ENCODE measurements at regions not wholly inside any gene's neighbourhood (a gene's known extent, or its start where the extent isn't known, plus 50 kb on each side); places are given as distances from the start of the nearest gene placed in this dataset.

DNA sequence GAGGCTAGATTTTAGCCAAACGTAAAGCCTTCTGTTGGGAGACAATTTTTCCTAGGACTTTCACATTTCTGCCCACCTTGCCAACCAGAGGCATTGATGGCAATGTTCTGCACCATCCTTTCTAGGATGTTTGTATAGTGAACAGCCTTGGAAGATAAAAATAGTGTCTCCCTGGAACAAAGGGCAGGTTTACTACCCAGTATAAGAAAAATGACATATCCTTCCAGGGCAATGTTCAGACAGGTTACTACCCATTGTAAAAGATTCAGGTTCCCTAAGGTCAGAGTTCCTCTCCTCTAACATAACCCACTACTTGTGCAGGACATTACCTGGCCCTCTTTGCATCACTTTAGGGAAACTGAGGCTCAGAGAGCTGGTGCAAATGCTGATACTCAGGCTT is 248.2 kb upstream of the VEPH1 start:
- DNase-seq (ENCODE audit: low read depth in 3 of 3, low spot score in 2 of 3) = no peak

DNA sequence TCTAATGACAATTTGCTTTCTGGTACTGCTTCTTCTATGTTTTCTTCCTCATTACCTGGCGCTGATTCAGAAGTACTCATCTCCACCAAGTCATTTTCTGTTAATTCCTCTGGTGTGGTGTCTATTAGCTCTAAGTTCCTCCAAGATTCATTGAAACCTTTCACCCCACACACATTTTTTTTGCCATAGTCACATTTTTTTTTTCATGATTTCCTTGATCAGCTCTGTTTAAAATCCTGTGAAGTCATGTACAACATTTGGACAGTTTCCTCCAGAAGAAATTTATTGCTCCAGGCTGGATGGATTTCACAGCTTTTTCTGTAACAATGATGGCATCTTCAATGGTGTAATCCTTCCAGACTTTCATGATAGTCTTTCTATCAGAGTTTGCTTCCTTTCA is 243.2 kb upstream of the VEPH1 start:
- DNase-seq (ENCODE audit: low read depth in 3 of 3, low spot score in 2 of 3) = no peak

DNA sequence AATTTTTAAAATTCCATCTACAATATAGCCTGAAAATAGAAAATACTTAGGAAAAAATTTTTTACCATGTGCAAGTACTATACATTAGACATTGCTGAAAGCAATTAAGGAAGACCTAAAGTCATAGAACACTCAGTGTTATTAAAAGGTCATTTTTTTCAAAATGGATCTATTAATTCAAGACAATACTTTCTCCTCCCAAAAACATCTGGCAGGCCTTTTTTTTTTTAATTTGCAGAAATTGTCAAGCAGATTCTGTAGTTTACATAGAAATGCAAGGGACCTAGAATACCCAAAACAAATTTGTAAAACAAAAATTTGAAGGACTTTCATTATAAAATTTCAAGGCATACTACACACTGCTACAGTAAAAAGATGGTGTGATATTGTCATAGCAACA is 238.4 kb upstream of the VEPH1 start:
- DNase-seq (ENCODE audit: low read depth in 3 of 3, low spot score in 2 of 3) = no peak

DNA sequence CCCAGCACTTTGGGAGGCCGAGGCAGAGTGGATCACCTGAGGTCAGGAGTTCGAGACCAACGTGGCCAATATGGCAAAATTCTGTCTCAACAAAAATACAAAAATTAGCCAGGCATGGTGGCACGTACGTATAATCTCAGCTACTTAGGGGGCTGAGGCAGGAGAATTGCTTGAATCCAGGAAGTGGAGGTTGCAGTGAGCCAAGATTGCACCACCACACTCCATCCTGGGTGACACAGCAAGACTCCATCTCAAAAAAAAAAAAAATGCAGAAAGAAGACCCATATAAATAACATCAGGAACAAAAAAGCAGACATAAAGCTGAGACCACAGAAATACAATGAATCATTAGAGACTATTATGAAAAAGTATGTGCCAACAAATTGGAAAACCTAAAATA is 235.2 kb upstream of the VEPH1 start:
- DNase-seq (ENCODE audit: low read depth in 3 of 3, low spot score in 2 of 3) = no peak

DNA sequence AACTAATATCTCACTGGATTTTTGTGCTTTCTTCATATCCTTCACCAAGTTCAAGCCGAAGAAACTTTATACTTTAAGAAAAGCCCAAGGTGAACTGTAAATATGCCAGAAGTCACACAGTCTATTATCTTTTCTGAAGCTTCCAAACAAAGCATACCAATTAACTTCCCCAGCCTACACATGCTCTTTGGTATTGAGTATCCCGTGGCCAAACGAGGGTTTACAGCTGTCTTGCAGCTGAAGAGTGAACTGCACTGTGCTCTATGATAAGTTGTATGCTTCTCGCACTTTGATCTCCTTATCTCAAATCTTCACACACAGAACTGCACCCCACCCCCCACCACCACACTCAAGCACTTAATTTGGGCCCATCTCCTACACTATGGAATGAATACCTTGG is 215.6 kb upstream of the VEPH1 start:
- peak in 1 of 3 donors; percentile 12 for DNase-seq (ENCODE audit: low read depth in 3 of 3, low spot score in 2 of 3)

DNA sequence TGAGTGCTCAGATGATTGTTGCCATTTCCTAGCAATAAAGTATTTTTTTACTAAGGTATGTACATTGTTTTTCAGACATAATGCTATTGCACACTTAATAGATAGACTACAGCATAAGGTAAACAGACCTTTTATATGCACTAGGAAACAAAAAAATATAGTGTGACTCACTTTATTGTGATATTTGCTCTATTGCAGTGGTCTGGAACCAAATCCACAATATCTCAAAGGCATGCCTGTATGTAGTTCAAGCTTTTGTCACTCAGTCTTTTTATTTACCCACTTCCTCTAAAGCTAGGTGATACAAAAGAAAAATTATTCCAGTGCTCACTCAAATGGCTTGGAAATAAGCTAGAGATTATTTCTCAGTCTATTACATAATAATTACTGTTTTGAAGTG is 209.9 kb upstream of the VEPH1 start:
- no peak for DNase-seq (ENCODE audit: low read depth in 3 of 3, low spot score in 2 of 3)

DNA sequence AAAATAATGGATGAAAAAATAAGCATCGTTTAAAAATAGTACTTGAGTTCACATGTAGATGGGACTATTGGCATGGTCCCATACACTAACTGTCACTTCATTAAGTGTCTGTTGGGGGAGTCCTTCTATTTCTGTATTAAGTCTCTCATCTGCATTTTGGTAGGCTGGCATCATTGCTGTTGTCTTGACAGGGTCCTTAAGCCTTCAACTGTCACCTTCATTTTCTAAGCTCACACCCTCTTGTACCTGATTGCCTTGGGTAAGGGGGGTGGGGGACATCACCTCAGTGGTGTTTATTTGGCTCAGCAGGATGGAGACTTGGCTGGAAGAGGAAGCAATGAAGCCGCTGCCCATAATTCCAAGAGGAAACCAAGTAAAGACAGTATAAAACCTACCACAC is 202.0 kb upstream of the VEPH1 start:
- DNase-seq (ENCODE audit: low read depth in 3 of 3, low spot score in 2 of 3) = no peak

DNA sequence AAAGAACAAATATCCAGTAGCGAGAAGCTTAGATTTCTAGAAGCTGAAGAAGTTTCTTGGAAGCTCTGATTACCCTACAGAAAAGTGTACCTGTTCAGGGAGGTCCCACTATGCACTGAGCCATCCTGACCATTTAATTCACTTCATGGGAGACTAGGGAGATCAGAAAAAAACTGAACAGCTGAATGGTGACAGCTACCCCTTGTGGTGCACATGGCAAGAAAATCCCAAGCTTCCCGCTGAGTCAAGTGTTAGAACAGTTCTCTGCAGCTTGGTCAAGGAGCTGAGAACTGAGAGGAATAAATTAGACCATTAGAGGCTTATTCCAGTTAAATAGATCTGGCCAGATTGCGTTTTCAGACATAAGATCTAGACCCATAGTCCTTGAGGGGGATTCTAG is 197.2 kb upstream of the VEPH1 start:
- no peak for DNase-seq (ENCODE audit: low read depth in 3 of 3, low spot score in 2 of 3)

DNA sequence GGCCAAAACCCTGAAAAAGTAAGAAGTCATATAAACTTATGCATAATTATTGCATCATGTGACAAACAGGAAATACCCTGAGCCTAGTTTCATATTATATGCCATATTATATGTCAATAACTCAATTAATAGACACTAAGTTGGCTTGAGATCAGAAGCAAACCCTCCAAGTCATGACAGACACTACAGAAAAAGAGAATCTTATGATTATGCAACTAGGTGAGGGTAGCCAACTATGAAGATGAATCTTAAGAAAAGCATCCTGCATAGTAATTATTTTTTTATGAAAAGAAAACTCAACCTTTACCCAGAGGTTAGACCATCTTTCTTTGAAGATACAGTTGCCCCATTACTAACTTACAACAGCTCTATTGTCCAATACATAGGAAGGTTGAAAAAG is 192.4 kb upstream of the VEPH1 start:
- DNase-seq (ENCODE audit: low read depth in 3 of 3, low spot score in 2 of 3) = no peak

DNA sequence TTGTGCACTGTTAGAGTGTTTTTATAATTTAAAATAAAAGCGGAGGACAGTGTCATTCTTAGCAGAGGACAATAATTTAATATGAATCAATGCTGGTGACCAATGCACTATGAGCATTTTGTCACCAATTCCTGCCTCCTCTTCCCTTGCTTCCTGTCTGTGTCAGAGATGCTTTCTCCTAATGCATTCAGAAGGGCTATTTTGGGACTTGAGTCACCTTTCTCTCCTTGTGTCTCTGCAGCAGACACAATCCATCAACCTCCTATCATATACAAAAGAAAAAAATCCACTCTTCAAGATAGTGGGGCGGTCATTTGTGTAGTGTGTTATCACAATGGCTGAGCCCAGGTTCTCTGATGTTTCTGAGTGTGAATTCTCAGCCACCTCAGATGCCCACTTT is 191.9 kb upstream of the VEPH1 start:
- no peak for DNase-seq (ENCODE audit: low read depth in 3 of 3, low spot score in 2 of 3)

DNA sequence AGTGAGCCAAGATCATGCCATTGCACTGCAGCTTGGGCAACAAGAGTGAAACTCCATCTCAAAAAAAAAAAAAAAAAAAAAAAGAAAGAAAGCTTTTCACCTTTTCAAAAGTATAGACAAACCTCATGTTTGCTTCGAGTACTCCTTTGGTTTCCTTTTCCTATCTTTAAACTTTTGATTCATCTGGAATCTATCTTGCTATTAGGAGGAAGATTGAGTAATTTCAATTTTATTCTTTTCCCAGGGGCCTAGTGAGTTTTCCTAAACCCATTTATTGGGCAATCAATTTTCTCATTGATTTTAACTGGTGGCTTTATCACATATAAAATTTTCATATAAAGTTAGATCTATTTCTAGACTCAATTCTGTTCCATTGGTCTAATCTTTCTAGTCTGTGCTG is 190.5 kb upstream of the VEPH1 start:
- DNase-seq (ENCODE audit: low read depth in 3 of 3, low spot score in 2 of 3) = no peak

DNA sequence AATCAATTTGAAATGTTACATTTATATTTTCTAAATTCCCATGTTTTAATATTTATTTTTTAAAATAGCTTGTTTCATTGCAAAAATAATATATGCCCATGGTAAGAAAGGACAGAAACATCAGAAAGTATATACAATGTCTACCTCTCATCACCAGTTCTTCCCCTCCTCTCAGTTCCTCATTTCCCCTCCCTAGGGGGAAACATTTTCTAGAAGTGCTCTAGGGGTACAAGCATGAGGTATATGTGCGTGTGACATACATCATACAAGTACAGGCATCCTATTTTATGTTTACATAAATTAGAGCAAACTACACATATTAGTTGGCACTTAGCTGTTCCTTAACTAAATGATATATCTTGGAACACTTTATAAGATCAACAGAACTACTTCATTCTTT is 189.3 kb upstream of the VEPH1 start:
- DNase-seq (ENCODE audit: low read depth in 3 of 3, low spot score in 2 of 3) = no peak

DNA sequence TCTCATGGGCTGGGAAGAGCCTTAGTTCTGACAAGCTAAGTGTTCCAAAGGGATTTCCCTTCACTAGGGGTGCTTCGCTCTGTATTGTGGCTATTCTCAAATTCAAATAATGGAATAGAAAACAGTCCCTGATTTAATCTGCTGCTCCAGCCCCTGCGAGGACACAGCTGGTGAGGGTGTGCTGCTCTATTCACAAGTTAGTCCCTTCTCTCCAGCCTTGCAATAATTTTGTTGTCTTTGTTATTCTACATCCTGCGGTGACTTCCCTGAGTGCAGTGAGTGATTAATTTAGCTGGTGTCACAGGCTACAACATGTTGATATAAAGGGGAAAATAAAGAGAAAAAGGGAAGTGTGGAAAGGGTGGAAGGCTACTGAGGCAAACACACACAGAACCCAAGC is 180.5 kb upstream of the VEPH1 start:
- DNase-seq (ENCODE audit: low read depth in 3 of 3, low spot score in 2 of 3) = no peak

DNA sequence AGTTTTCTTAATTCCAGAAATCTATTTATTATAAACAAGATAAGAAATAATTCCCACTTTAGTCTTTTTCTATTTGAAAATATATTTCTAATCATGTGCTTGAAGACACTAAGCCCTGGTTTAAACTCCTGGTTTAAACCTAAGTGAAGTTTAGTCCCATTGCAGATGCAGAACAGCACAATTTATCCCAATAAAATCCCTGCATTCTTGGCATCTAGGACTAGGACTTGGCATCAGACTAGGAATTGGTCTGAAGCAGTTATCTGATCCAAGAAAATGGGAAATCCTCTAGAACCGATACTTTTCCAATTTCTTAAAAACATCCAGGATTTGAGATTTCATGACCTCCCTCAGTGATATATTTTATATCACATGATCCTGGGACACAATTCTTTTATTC is 168.8 kb upstream of the VEPH1 start:
- DNase-seq (ENCODE audit: low read depth in 3 of 3, low spot score in 2 of 3) = no peak

DNA sequence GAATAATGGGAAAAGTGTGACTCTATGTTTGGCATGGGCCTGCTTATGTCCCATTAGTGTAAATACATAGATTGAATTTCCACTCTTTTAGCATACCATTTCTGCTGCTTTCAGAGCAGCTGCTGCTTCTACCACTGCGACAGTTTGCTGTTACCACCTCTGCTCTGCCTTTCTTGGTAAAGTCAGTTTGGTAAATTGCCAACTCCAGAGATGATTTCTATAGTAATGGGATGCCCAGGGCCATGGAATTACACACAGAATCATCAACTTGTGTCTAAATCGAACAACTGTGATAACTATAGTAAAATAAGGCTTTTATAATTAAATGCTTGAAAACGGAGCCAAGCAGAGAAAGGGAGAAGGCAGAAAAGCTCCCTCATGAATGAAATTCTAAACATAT is 168.4 kb upstream of the VEPH1 start:
- no peak for DNase-seq (ENCODE audit: low read depth in 3 of 3, low spot score in 2 of 3)

DNA sequence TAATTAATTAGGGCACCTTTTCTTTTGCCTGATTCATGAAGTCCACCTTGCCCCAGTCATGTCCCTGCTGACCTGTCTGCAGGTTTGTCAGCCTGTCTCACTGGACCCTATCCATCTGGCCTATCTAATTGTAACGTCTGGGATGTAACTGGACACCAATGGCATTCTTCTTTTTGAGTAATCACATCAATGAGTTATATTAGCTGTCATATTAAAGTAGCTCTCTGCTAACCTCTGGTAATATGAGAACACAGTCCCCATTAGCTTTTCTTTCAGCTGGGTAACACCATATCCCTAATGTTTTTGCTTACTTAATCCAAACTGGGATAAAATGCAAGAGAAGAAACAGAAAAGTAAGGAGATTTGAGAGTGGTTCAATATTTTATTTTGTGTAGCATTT is 166.2 kb upstream of the VEPH1 start:
- DNase-seq (ENCODE audit: low read depth in 3 of 3, low spot score in 2 of 3) = peak in 2 of 3 donors; percentile 6 to 7

DNA sequence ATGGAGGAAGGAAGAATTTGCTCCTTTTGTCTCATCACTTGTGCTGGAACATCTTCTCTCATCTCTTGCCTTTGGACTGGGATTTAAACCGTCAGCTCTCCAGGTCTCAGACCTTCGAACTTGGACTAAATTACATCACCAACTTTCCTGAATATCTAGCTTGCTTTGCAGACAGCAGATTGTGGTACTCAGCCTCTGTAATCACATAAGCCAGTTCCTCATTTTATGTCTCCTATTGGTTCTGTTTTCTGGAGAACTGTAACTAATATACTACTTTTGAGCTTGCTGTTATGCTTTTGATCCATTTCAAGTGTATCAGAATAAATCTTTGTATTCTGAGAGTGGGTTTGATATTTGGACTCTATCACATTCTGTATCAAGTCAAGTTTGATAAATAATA is 164.3 kb upstream of the VEPH1 start:
- no peak for DNase-seq (ENCODE audit: low read depth in 3 of 3, low spot score in 2 of 3)

DNA sequence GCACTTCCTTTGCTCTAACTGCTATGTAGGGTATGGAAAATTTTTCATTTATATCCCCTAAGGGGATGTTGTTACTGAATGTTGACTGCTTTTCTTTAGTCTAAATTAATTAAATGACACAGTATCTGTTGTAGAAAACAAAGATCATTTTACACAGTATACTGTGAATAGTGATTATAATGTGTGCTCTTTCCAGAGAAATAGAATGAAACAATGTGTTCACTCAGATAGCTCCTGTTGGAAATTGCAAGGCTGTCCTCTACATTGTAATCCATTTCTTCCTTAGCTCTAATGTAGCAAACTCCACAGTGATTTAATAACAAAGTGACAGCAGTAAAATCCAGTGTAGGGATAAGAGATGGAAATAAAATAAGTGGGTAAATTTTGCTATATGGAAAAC is 159.0 kb upstream of the VEPH1 start:
- DNase-seq (ENCODE audit: low read depth in 3 of 3, low spot score in 2 of 3) = no peak

DNA sequence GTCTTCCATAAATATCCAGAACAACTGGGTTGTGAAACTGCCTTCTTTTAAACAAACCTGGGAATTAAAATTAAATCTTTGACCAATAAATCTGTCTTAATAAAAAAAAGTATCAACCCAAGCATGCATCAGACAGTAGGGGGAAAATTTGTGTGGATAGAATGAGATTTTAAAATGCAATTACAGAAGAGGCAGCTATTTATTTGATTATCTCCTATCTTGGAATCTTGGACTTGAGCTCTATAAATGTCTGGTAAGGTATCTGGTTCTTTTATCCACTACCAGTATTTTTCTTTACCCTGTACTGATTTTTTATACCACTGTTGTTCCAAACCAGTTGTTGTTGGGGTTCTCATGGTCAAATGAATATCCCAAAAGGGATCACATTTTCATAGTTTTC is 157.6 kb upstream of the VEPH1 start:
- DNase-seq (ENCODE audit: low read depth in 3 of 3, low spot score in 2 of 3) = no peak

DNA sequence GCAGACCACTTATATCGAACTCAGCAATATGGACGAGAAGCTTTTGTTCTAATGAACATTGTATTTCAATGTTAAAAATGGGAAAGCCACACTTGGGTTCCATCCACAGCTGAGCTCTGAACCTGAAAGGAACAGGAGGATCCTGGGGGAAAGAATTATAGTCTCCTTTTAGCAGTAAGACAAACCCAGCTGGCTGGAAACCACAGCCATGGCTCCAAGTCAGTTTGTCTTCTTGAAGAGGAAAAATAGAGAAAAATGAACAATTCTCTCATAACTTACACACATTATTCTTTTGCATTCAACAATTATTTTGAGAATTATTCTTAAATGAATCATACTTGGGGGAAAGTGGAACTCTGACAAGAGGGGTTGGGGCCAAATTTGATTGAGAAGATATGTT is 149.2 kb upstream of the VEPH1 start:
- DNase-seq (ENCODE audit: low read depth in 3 of 3, low spot score in 2 of 3) = no peak

DNA sequence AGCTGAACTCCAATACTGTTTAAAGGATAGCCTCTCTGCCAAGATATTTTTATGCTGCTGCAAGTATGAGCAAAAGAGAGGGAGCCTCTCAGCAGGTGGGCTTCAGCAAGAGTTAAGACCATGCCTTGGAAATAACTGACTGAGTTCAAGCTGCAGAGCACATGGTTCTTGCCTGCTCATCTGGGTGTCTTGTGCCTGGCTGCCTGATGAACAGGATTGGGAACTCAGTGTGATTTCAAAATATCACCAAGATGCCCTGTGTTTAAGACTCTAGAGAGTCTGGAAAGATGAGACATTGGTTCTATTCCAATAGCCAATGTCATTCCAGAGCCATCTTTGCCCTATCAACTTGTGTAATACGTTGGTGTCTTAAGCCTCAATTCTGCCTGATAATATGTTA is 147.5 kb upstream of the VEPH1 start:
- DNase-seq (ENCODE audit: low read depth in 3 of 3, low spot score in 2 of 3) = no peak

DNA sequence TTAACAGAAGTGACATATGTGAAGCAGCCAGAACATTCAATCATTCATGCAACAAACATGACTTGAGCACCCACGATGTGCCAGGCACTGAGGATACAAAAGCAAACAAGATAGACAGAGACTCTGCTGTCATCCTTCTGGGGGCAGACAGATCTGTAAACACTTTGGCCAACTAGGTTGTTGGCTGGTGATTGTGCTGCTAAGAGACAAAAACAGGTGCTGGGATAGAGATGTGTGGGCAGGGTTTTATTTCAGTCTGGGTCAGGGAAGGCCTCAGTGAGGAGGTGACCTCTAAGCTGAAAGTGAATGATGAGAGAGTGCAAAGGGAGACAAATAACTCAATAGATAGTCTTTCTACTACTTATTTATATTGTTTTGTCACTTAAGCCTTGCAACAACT is 147.0 kb upstream of the VEPH1 start:
- DNase-seq (ENCODE audit: low read depth in 3 of 3, low spot score in 2 of 3) = no peak

DNA sequence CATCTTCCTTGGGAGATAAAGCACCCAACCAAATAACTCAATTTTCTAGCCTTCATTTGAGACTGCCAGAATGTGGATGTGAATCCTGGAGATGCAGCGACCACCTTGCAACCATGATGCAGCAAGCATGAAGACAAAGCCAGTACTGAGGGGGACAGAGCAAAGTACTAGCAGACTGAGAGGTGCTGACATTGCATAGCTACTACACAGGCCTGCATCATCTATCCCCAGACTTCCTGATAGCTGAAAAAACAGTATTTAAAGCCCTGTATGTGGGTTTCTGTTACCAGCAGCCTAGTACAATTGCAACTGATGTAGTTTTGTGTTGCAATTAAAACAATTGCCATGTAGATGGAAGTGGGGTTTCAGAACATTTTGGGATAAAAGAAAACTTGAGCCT is 146.3 kb upstream of the VEPH1 start:
- DNase-seq (ENCODE audit: low read depth in 3 of 3, low spot score in 2 of 3) = no peak

DNA sequence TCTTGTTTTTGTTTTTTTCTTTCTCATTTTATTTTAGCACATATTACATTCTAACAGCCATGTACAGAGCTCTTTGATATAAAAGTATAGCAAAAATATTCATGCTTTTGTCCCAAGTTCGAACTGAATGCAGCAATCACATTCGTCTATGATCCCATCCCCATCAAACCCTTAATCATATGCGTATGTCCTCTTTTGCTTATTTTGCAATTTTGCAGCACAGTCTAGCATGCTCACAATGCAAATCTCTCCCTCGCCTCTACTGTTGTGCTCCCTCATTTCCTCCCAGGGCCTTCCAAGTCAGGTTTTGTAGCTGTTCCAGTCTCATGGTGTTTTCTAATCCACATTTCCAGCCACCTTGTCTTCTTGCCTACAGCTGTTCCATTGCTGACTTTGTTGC is 144.6 kb upstream of the VEPH1 start:
- no peak for DNase-seq (ENCODE audit: low read depth in 3 of 3, low spot score in 2 of 3)
